HG02884 (cell line): ENCODE measurements at regions not wholly inside any gene's neighbourhood (a gene's known extent, or its start where the extent isn't known, plus 50 kb on each side); places are given as distances from the start of the nearest gene placed in this dataset.
"Not testable (repeated sequence)": the region's sequence is repeated elsewhere in the genome, so short reads cannot be mapped to it uniquely, and the experiment has no call there.

Experiments used
- ATAC-seq: cut with Tn5 transposase; IDR thresholded peaks from one replicate; pipeline ENCODE4 v1.9.1; 2021; ENCODE audit warnings: mild to moderate bottlenecking, moderate library complexity; ENCODE audit not compliant: unreplicated experiment

DNA sequence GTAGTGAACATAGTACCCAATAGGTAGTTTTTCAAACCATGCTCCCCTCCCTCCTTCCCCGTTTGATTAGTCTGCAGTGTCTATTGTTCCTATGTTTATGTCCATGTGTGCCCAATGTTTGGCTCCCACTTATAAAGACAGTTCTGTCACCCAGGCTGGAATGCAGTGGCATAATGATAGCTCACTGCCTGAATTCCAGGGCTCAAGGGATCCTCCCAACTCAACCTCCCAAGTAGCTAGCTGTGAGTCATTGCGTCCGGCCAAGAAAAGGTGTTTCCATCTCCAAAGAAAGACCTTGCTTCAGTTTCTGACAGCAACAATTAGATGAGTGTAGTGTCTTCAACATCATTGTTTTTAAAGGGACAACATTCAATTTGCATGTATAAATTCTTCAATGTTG, 131.1 kb upstream of the CEP162 start:
- no peak for ATAC-seq

DNA sequence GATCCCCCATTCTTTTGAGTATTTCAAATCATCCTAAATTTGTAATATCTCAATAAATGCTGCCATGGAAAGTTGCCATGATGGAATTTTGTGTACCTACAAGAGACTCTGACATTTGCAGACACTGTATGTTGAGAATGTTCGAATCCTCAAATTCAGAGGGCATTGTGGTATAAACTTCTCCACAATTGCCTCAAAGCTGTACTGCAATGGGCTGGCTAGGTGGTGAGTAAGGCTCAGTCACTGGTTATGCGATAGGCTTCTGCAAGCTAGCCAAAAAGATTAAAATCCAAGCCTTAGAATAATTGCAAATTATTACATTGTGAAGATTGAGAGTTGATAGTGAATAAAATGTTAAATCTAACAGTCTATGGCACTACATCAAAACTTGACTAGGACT, 130.2 kb upstream of the CEP162 start:
- no peak for ATAC-seq

DNA sequence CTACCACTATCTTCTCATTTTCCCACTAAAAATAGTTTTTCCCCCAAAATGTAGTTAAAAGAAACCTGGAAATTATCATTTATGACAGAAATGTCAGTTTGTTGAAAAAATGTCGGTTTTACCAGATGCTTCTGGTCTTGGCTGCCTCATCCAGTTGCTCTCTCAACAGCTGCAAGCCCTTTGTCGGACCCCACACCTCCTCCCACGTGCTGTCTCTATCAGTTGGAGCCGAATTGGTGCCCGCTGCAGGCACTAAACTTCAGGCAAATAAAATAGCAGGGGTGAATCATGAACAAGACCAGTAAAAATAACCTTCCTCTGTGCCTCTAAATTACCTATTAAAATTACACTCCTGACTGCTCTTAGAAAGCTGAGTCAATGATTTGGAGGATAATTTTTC, 129.5 kb upstream of the CEP162 start:
- no peak for ATAC-seq

DNA sequence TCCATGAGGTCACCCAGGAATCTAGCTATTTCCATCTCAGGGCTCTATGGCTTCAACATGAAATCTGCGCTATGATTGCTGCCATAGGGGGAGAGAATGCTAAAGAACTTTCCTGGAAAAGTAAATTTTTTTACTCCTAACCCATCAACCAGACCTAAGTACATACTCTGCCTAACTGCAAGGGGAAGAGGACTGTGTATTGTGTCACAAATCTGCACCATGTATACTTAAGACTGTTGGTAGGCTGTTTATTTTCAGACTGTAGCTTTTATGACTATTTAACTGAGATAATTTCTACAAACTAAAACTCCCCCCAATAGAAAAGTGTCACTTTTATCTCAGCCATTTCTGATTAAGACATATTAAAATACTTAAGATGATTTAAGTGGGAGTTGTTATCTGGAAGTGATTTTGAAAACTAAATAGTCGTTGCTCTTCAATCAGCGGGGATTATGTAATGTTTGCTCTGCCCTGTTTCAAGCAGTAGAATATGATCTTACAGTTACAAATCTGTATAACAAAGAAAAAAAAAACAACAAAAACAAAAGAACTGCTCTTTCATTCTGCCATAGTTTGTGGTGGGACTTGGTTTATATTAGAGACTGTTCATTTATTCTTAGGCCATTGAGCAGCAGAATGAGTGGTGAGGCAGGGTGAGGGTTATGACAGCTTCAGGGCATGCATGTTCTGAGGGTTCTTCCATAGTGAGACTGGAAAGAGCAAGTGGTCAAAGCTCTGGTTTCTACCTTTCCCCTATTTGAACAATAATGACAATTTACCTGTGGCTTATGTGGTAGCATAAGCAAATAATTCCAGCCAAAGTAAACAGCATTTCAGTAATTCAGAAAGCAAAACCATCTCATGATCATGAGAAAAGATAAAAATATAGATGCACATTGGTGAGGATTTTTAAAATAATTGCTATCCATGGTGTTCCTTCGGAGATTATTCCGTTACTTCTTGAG, 126.3 kb upstream of the CEP162 start:
- ATAC-seq = no peak

DNA sequence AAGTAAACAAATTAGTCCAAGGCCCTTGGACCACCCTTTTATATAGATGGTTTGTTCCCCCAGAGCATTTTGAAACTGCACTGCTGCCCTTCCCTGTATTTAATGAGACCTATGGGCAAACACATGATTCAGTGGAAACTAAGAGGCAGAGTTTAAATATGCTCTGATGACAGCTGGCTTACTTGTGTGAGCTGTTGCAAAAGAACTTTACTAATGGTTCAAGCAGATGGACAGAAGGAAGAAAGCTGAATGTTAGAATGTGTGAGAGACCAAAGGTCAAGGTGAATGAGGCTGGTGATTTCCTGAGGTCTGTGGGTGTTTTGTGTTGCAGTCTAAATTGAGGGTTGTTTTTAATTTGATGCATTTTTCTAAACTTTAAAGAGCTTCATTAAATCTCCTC, 123.0 kb upstream of the CEP162 start:
- ATAC-seq = no peak

DNA sequence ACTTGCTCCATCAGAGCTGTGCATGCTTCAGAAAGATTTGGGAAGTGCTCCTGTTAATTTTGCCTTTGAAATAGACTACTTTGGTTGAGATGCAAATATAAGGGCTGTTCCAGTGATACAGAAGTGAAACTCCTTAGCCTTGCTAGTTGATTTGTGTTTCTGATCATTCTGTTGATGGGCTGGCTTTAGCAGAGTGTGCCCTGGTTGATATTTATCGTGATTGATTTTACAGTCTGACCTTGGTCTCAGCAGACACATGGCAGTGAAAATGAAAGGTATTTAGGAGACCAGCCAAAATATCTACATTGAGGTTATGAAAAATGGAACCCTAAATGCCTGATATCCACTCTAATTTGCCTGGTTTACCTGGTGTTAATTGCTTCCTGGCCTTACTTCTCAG, 122.1 kb upstream of the CEP162 start:
- ATAC-seq = no peak

DNA sequence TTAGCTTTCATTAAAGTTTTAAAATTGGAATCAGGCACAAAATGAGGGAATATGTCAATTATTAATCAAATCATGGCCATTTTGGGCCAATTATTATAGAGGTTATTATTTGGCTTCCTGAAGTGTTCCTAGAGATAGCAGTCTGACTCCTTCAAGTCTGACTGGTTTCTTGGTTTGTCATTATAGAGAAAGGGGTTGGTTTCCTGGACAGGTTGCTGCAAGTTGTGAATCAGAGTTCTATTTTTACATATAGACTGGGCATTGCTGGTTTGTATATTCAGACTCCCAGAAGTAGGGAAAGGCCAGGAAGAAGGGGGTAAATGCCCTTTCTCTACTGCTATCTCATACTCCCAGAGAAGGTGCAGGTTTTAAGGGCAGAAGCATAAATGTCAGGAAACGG, 121.4 kb upstream of the CEP162 start:
- ATAC-seq = no peak

DNA sequence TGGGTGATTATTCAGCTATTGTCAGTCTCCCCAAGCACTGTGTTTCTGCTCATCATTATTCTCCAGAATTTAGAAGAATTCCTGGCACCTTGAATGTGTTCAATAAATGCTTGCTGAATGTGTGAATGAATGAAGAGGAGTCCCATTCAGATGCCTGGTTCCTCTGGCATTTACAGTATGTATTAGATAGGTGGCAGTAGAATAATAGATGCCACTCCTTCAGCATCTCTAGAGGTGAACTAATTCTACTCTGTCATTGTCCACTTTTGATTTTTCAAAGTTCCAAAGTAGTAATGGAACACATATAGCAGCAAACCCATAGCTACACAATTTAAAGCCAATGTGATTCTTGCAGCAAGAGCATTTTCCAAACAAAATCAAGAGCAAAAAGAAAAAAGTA, 118.9 kb upstream of the CEP162 start:
- no peak for ATAC-seq

DNA sequence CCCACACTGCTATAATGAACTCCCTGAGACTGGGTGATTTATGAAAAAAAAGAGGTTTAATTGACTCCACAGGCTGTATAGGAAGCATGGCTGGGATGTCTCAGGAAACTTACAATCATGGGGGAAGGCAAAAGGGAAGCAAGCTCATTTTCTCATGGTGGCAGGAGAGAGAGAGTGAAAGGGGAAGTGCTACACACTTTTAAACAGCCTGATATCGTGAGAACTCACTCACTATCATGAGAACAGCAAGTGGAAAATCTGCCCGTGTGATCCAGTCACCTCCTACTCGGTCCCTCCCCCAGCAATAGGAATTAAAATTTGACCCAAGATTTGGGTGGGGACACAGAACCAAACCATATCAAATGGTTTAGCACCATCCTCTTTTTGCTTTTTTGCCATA, 116.6 kb upstream of the CEP162 start:
- ATAC-seq = no peak

DNA sequence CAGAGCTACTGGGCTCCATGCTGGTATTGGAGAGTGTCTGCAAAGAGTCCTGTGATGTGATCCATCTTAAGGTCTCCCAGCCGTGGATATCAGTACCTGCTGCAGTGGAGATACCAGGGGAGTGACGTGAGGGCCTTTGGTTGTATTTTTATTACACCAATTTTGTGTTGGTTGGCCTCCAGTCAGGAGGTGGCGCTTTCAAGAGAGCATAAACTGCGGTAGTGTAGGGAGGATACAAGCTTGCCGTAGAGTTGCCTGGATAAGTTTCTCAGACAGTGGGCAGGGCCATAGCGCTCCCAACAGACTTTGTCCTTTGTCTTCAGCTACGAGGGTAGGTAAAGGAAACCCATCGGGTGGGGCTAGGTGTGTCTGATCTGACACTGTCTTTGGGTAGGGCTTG, 113.0 kb upstream of the CEP162 start:
- no peak for ATAC-seq

DNA sequence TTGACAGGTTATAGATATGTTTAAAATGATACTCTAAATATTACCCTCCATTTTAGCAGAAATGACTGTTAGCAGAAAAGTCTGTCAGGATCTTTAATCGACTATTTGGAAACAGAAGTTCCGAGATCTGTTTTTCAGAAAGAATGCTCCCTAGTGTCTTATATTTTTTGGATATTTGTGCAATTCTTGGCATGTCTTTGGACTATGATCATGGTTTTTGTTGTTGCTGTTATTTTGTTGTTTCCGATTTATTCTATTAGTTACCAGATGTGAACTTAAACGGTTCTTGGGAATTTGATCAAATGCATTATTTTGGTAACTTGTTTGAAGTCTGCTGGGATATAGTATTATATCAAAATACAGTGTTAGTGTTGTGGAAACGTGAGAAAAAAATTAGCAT, 106.4 kb upstream of the CEP162 start:
- no peak for ATAC-seq

DNA sequence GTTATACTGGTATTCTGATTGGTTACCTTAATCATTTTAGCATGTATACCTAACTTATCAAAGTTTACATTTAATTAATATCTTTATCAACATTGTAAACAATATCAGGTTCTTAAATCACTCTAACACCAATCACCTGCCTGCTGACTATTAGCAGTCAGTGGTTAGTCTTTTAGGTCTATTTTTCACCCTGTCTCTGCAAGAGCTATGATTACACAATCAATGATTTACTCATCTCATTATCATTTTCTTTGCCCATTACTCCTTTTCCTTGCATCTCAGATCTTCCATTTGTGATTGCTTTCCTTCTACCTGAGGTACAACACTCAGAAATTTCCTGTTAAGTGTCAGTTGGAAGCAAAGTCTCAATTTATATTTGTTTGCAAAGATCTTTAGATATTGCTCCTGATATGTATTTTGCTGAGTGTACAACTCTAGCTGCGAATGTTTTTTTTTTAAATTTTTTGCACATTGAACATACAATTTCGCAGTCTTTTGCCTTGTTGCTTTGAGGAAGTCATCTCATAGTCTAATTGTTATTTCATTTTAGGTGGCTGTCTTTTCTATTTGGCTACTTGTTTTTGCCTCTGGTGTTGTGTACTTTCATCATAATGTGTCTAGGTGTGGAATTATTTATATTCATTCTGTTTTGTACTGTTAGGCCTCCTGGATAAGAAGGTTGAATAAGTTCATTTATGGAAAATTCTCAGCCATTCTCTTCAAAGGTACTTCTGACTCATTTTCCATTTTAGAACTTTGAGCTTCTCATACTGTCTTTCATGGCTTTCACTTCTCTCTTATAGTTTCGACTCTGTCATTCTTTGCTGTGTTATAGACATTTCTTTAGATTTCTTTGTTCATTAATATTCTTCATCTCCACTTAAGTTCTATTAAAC, 104.9 kb upstream of the CEP162 start:
- peak; percentile 99 for ATAC-seq

DNA sequence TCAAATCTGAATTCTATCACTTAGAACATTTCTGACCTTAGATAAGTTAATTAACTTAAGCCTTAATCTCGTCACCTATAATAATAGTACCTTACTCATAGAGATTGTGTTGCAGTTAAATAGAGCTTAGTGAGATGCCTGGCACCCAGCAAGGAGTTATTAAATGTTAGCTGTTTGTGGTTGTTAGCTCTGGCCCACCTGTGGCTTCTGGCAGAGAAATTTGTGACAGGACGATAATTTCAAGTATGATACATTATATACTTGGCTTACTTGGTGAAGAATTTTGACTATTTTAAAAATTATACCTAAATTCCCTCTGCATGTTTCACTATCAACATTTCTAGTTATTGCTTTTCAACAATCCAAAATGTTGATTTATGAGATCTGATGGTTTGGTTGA, 102.9 kb upstream of the CEP162 start:
- ATAC-seq = no peak

DNA sequence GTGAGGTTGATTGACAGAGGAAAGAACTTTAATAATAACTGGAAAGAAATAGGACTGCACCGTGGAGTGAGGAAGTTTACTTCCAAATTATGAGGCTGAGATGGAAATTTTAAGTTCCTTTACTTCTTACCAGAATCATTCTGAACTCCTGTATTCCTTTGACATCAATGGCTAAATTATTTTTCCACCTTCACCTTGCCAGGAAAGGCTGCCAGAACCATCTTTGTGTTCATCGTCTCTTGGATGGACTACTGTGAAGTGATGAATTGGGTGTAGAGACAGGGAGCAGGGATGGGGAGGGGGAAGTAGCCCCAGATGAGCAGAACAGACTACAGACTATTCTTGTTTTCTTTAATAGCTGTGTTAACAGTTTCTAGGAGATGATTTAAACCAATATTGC, 102.1 kb upstream of the CEP162 start:
- no peak for ATAC-seq

DNA sequence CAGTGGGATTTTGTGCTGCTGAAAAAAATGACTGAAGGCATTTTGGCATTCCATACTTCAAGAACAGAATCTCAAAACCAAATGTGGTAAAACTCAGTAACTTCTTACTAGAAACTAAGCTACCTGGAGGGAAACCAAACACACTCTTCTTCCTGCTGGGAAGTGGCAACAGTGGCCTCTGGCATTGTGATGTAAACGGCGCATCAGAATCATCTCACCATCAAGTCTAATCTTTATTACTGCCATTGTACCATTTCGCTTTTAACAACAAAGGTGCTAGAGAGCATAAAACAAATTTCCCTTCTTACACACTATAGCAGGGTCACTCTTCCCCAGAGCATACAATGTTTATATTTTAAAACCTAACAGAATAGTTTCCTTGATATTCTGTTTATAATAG, 101.6 kb upstream of the CEP162 start:
- ATAC-seq = no peak

DNA sequence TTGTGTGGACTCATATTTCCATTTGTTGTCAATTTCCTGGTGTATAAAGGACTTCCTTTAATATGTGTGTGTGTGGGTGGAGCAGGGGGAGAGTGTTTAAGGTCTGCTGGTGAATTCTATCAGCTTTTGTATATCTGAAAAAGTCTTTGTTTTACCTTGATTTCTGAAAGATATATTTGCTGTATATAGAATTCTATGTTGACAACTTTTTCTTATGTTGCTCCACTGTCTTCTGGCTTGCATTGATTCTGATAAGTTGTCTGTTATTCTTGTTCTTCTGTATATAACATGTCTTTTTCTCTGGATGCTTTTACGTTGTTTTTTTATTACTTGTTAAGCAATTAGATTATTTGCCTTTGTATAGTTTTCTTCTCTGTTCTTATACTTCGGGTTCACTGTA, 90.0 kb upstream of the CEP162 start:
- no peak for ATAC-seq

DNA sequence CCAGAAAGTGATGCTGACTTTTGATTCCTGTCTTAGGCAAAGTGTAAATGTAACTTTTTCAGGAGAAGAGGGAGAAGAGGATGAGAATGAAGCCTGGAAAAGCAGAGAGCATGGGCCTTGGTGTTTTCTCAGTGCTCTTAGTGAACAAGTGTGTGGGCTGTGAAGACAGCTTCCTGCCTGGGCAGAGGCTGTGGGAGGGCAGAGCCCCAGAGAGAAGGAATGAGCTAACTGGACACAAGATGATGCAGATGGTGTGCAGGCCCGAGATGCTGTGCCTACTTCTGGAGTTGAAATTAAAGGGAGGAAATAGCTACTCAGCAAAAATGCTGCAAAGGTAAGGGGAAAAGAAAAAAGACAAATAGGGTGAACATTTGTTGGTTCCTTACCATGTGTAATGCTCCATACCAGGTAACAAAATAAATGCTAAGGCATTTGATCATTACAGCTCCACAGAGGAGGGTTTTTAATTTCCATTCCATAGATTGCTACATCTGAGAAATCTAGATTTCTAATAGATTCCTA, 87.0 kb upstream of the CEP162 start:
- ATAC-seq = no peak

DNA sequence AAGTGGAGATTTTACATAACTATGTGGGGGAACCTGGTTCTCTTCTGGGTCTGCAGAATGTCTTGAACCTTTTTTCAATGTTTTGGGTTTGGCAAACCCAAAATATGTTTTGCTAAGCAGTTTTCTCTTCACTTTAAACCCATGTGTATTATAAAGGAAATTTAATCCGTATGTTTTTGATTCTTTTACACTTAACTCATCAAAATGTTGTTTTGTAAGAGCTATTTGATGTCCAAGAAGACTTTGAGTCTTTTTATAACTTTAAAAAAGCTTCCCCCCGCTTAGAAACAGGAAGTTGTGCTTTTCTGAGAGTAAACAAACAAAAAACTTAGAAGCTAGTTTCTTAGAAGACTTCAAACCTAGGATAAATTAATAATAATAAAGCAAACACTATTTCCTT, 81.9 kb upstream of the CEP162 start:
- ATAC-seq = no peak

DNA sequence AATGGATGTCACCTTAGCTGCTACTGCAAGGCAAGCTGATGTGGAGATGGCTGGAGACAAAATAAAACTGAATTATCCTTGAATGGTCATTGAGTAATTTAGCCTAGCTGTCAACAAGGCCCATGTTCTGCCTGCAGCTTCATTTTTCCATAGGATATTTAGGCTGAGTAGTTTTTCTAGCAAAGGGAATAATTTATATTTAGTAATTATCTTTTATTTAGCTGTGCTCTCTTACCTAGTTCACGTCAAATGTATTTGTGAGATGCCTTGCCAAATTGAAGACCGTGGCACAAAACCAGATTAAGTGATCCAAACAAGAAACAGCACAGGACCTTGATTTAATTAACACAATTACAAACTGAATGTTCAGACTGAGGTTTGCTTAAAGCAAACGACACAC, 77.4 kb upstream of the CEP162 start:
- ATAC-seq = no peak

DNA sequence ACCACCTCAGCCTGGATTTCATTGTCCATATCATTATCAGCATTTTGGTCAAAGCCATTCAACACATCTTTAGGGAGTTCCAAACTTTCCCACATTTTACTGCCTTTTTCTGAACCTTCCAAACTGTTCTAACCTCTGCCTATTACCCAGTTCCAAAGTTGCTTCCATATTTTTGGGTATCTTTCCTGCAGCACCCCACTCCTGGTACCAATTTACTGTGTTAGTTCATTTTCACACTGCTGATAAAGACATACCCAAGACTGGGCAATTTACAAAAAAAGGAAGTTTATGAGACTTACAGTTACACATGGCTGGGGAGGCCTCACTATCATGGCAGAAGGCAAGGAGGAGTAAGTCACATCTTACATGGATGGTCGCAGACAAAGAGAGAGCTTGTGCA, 63.6 kb upstream of the CEP162 start:
- not testable (repeated sequence) for ATAC-seq

DNA sequence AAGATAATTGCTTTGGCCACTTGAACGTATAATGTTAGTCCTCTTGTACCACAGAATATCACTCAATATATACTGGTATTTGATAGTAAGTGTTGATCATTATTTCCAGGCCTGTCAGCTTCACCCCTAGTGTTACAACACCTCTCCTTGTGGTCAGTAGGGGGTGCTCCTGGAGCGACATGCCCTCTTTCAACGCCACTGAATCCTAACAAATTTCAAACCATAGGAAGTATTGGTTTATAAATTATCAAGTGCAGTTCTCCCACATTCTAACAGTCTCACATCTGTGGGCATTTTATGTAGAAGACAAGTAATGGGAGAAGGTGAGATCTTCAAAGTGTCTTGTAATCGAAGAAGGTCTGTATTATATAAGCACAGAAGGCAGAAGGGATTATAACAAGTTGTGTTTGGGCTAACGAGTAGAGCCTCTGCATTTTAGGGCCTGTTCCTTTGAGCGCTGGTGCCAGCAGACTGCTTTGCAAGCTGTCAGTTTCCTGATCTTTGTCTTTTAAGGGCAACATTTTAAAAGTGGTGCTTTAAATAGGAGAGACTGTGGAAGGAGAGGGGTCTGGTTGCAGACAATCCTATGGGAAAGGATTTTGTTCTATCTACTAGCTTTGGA, 57.1 kb upstream of the CEP162 start:
- ATAC-seq = peak; percentile 60
